ENCODE measurements at regions not wholly inside any gene's neighbourhood (a gene's known extent, or its start where the extent isn't known, plus 50 kb on each side); places are given as distances from the start of the nearest gene placed in this dataset.
"Not testable (repeated sequence)": the region's sequence is repeated elsewhere in the genome, so short reads cannot be mapped to it uniquely, and the experiment has no call there.

- TF ChIP-seq CTCF (IDR thresholded peaks at IDR 0.05 in 8 of 11, conservative IDR thresholded peaks at IDR 0.05 in 3 of 11); POLR2AphosphoS5 (IDR thresholded peaks at IDR 0.05); POLR2A (IDR thresholded peaks at IDR 0.05): not testable (repeated sequence)
Observed at GRCh38 chr6:60403268-60403667, 1882.8 kb downstream of the KHDRBS2 start.

All from spleen (tissue), 7 donors.